ENCODE measurements at regions not wholly inside any gene's neighbourhood (a gene's known extent, or its start where the extent isn't known, plus 50 kb on each side); places are given as distances from the start of the nearest gene placed in this dataset.
"Not testable (repeated sequence)": the region's sequence is repeated elsewhere in the genome, so short reads cannot be mapped to it uniquely, and the experiment has no call there.

- no peak for DNase-seq
These were observed 136.4 kb downstream of the SST start for GRCh38 chr3:187533797-187534196.

- DNase-seq = no peak
These were observed 138.4 kb downstream of the SST start for GRCh38 chr3:187531831-187532230.

- no peak for DNase-seq
These were observed 147.3 kb downstream of the SST start for GRCh38 chr3:187522890-187523289.

- DNase-seq = peak; percentile 74
These were observed 147.9 kb downstream of the SST start for GRCh38 chr3:187522293-187522692.

GRCh38 chr3:187521546-187521945 is 148.6 kb downstream of the SST start:
- peak; percentile 59 for DNase-seq

GRCh38 chr3:187520027-187520945 is 149.9 kb downstream of the SST start:
- DNase-seq = no peak

- DNase-seq = no peak
These were observed 150.7 kb downstream of the SST start for GRCh38 chr3:187519428-187519890.

GRCh38 chr3:187518616-187519015 is 150.4 kb downstream of the RTP4 start:
- DNase-seq = no peak

- no peak for DNase-seq
These were observed 150.0 kb downstream of the RTP4 start for GRCh38 chr3:187518207-187518606.

GRCh38 chr3:187516446-187517185 is 148.4 kb downstream of the RTP4 start:
- DNase-seq = no peak

GRCh38 chr3:187507905-187508304 is 139.7 kb downstream of the RTP4 start:
- DNase-seq = no peak

GRCh38 chr3:187507266-187507665 is 139.1 kb downstream of the RTP4 start:
- no peak for DNase-seq

- no peak for DNase-seq
These were observed 136.2 kb downstream of the RTP4 start for GRCh38 chr3:187504435-187504834.

- no peak for DNase-seq
These were observed 130.1 kb downstream of the RTP4 start for GRCh38 chr3:187498211-187498724.

- no peak for DNase-seq
These were observed 128.9 kb downstream of the RTP4 start for GRCh38 chr3:187497052-187497451.

- not testable (repeated sequence) for DNase-seq
These were observed 125.9 kb downstream of the RTP4 start for GRCh38 chr3:187494056-187494455.

- no peak for DNase-seq
These were observed 123.2 kb downstream of the RTP4 start for GRCh38 chr3:187491371-187491770.

- no peak for DNase-seq
These were observed 122.2 kb downstream of the RTP4 start for GRCh38 chr3:187490366-187490765.

GRCh38 chr3:187484547-187485295 is 116.5 kb downstream of the RTP4 start:
- DNase-seq = no peak

GRCh38 chr3:187481426-187481825 is 113.2 kb downstream of the RTP4 start:
- no peak for DNase-seq

- not testable (repeated sequence) for DNase-seq
These were observed 107.4 kb downstream of the RTP4 start for GRCh38 chr3:187475613-187476012.

- no peak for DNase-seq
These were observed 105.7 kb downstream of the RTP4 start for GRCh38 chr3:187473778-187474406.
